HCT116 (cell line): ENCODE measurements at regions not wholly inside any gene's neighbourhood (a gene's known extent, or its start where the extent isn't known, plus 50 kb on each side); places are given as distances from the start of the nearest gene placed in this dataset.

Source experiments
- ATAC-seq: fragments of 200-7000 bp; cut with Tn5 transposase; 2 replicates; pipeline ENCODE4 v1.9.1; 2020; ENCODE audit warnings: mild to moderate bottlenecking, moderate library complexity
- BruUV-seq: library from RNA; stranded (reverse); fragments of 400-500 nt; replicated peaks from 2 replicates; lab custom pipeline; 2021; lab: Mats Ljungman, UMichigan
- CTCF ChIA-PET: fragments of 300-600 bp; sonication (Branson Sonifier 250); formaldehyde crosslinking; loops from one replicate; lab custom pipeline; 2021; ENCODE audit warnings: antibody characterized with exemption; lab: Charles Lee
- POLR2A ChIA-PET: fragments of 300-600, 350-600 bp; sonication (Branson Sonifier 250); formaldehyde crosslinking; loops from one replicate; lab custom pipeline; 2021; ENCODE audit warnings: antibody characterized with exemption; lab: Charles Lee
- RAD21 ChIA-PET, 2 experiments: fragments of 300-600 bp; sonication (Branson Sonifier 250); formaldehyde crosslinking; loops; one replicate each; lab custom pipeline; 2023; ENCODE audit warnings: low total read pairs in 2 of 2; ENCODE audit not compliant: uncharacterized antibody in 2 of 2, unreplicated experiment in 2 of 2, low non-redundant PET in 1 of 2; lab: Charles Lee
- DNase-seq: peaks from one replicate; pipeline ENCODE4 v3.0.0-alpha.2; 2010; ENCODE audit warnings: low read depth, low spot score
- H2AFZ ChIP-seq: fragments of 200-600 bp; shearing (Covaris generic), sonication (generic); 2 replicates; pipeline ENCODE4 v1.6.1; 2017; ENCODE audit warnings: low read depth, mixed run types, mixed read lengths, antibody characterized with exemption, low read length; ENCODE audit not compliant: poor library complexity, severe bottlenecking
- H3K27ac ChIP-seq: 2 replicates; pipeline ENCODE4 v1.5.1; 2012; ENCODE audit warnings: low read depth, low read length
- H3K27me3 ChIP-seq: fragments of 200-600 bp; sonication (generic); 2 replicates; pipeline ENCODE4 v1.6.1; 2016; ENCODE audit warnings: mixed run types, low read length, mixed read lengths; ENCODE audit not compliant: insufficient read depth
- H3K36me3 ChIP-seq, 2 experiments: fragments of 200-500 bp in 1 of 2; fragments of 200-600 bp in 1 of 2; sonication (Bioruptor generic) in 1 of 2; sonication (generic) in 1 of 2; 2 replicates each; pipeline versions ENCODE4 v1.5.1 to v1.6.1; 2014 to 2016; ENCODE audit warnings: low read length in 2 of 2, inconsistent platforms in 1 of 2, mixed read lengths in 1 of 2, mixed run types in 1 of 2; ENCODE audit not compliant: insufficient read depth in 2 of 2, control insufficient read depth in 1 of 2
- H3K4me1 ChIP-seq, 2 experiments: fragments of 200-600 bp in 1 of 2; sonication (generic) in 1 of 2; 2 replicates each; pipeline versions ENCODE4 v1.5.1 to v1.6.1; 2012 to 2017; ENCODE audit warnings: low read length in 2 of 2, inconsistent platforms in 1 of 2, mild to moderate bottlenecking in 1 of 2, mixed read lengths in 1 of 2, mixed run types in 1 of 2, moderate library complexity in 1 of 2; ENCODE audit not compliant: insufficient read depth in 2 of 2, control insufficient read depth in 1 of 2
- H3K4me2 ChIP-seq: fragments of 200-600 bp; sonication (generic); 2 replicates; pipeline ENCODE4 v1.6.1; 2017; ENCODE audit warnings: mixed run types, low read length, mixed read lengths
- H3K4me3 ChIP-seq, 2 experiments: fragments of 200-600 bp in 1 of 2; sonication (generic) in 1 of 2; replicated peaks in 1 of 2; 2 replicates each; pipeline ENCODE4 v1.5.1; 2011 to 2016; ENCODE audit warnings: low read length in 2 of 2, control low read depth in 1 of 2, low read depth in 1 of 2, mild to moderate bottlenecking in 1 of 2, mixed read lengths in 1 of 2, mixed run types in 1 of 2
- H3K79me2 ChIP-seq: fragments of 200-600 bp; sonication (generic); 2 replicates; pipeline ENCODE4 v1.6.1; 2017; ENCODE audit warnings: mild to moderate bottlenecking, mixed run types, low read length, moderate library complexity, mixed read lengths; ENCODE audit not compliant: insufficient read depth
- H3K9ac ChIP-seq: fragments of 200-600 bp; sonication (generic); 2 replicates; pipeline ENCODE4 v1.6.1; 2016; ENCODE audit warnings: low read length, mixed read lengths
- H3K9me2 ChIP-seq: fragments of 200-600 bp; sonication (generic), shearing (Covaris generic); 2 replicates; pipeline ENCODE4 v1.6.1; 2017; ENCODE audit warnings: mixed run types, mild to moderate bottlenecking, moderate library complexity; ENCODE audit not compliant: insufficient read depth
- H3K9me3 ChIP-seq, 2 experiments: fragments of 200-500 bp in 1 of 2; fragments of 200-600 bp in 1 of 2; sonication (Bioruptor generic) in 1 of 2; sonication (generic) in 1 of 2; 2 replicates each; pipeline ENCODE4 v1.6.1; 2014 to 2017; ENCODE audit warnings: low read length in 2 of 2, mixed read lengths in 2 of 2, inconsistent platforms in 1 of 2, low read depth in 1 of 2, mild to moderate bottlenecking in 1 of 2, mixed run types in 1 of 2, moderate library complexity in 1 of 2; ENCODE audit not compliant: control insufficient read depth in 1 of 2, insufficient read depth in 1 of 2
- H4K20me1 ChIP-seq: fragments of 200-600 bp; sonication (generic), shearing (Covaris generic); 2 replicates; pipeline ENCODE4 v1.6.1; 2017; ENCODE audit warnings: mixed run types, mild to moderate bottlenecking, moderate library complexity; ENCODE audit not compliant: insufficient read depth
- CBX3 ChIP-seq: IDR thresholded peaks from 2 replicates; pipeline ENCODE4 v1.6.1; 2012; ENCODE audit warnings: low read depth
- CEBPB ChIP-seq: IDR thresholded peaks from 2 replicates; pipeline ENCODE4 v1.6.1; 2012; ENCODE audit warnings: low read depth
- EGR1 ChIP-seq: IDR thresholded peaks from 2 replicates; pipeline ENCODE4 v1.6.1; 2012; ENCODE audit warnings: low read depth
- ELF1 ChIP-seq: IDR thresholded peaks from 2 replicates; pipeline ENCODE4 v1.6.1; 2012; ENCODE audit warnings: low read depth, borderline replicate concordance
- EZH2 ChIP-seq: fragments of 200-600 bp; sonication (generic); IDR thresholded peaks from 2 replicates; pipeline ENCODE4 v1.6.1; 2017; ENCODE audit warnings: antibody characterized with exemption, mixed run types
- JUND ChIP-seq: IDR thresholded peaks from 2 replicates; pipeline ENCODE4 v1.6.1; 2012
- POLR2A ChIP-seq: IDR thresholded peaks from 2 replicates; pipeline ENCODE4 v1.7.0; 2011; ENCODE audit warnings: borderline replicate concordance; ENCODE audit not compliant: insufficient read depth, insufficient read length; ENCODE audit errors: extremely low read depth
- POLR2AphosphoS5 ChIP-seq: IDR thresholded peaks from 2 replicates; pipeline ENCODE4 v1.6.1; 2011; ENCODE audit warnings: mild to moderate bottlenecking, low read depth, low read length, moderate library complexity
- RAD21 ChIP-seq: IDR thresholded peaks from 2 replicates; pipeline ENCODE4 v1.6.1; 2012; ENCODE audit warnings: low read depth, mild to moderate bottlenecking
- SP1 ChIP-seq: IDR thresholded peaks from 2 replicates; pipeline ENCODE4 v1.6.1; 2012; ENCODE audit warnings: low read depth
- SRF ChIP-seq: IDR thresholded peaks from 2 replicates; pipeline ENCODE4 v1.6.1; 2012; ENCODE audit warnings: low read depth
- TCF7L2 ChIP-seq: IDR thresholded peaks from 2 replicates; pipeline ENCODE4 v1.7.0; 2011; ENCODE audit warnings: borderline replicate concordance, inconsistent platforms; ENCODE audit not compliant: insufficient read depth, insufficient read length; ENCODE audit errors: extremely low read depth
- YY1 ChIP-seq: IDR thresholded peaks from 2 replicates; pipeline ENCODE4 v1.6.1; 2011; ENCODE audit warnings: low read length, low read depth, moderate library complexity, mild to moderate bottlenecking; ENCODE audit not compliant: insufficient replicate concordance; ENCODE audit errors: extremely low read depth
- ZFX ChIP-seq: fragments of 450-650 bp; IDR thresholded peaks from 2 replicates; pipeline ENCODE4 v1.6.1; 2017
- intact Hi-C: fragments of 100-400 bp; cut with micrococcal nuclease; formaldehyde crosslinking; loops from 2 replicates; pipeline ENCODE4 v1.10.0; 2022
- TF ChIP-seq, protein P1 (sequence below): IDR thresholded peaks from 2 replicates; pipeline ENCODE4 v1.6.1; 2012; ENCODE audit warnings: low read depth
- TF ChIP-seq, protein P2 (sequence below): IDR thresholded peaks from 2 replicates; pipeline ENCODE4 v1.6.1; 2012
- TF ChIP-seq, protein P3 (sequence below), 3 experiments: fragments of 200-600 bp in 1 of 3; sonication (generic) in 1 of 3; IDR thresholded peaks in 2 of 3; conservative IDR thresholded peaks in 1 of 3; 2 replicates each; pipeline ENCODE4 v1.5.1; 2012 to 2017; ENCODE audit warnings: low read depth in 2 of 3, low read length in 2 of 3, antibody characterized with exemption in 1 of 3, borderline replicate concordance in 1 of 3, control low read depth in 1 of 3, mild to moderate bottlenecking in 1 of 3, mixed read lengths in 1 of 3, mixed run types in 1 of 3, moderate library complexity in 1 of 3; ENCODE audit not compliant: insufficient read depth in 1 of 3

DNA sequence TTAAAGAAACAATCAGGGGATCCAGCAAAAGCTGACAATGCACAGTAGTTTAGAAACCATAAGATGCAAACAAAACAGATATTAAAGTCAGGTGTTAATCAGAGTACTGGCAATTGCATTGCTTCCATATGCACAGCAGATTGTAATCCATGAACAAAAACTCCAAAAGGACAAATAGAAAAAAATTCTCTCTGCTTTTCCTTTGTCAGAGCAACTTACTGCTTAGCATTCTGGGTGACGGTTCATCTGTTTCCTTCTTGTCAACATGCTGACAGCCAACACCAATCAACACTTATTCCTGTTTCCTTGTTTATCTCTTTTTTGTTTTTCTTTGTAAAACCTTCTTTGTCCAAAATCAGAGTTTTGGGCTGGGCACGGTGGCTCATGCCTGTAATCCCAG, 473.1 kb downstream of the XIRP2 start:
- H3K27me3 ChIP-seq, result no peaks in the 10 kb centered on the region
- CTCF ChIA-PET, result no interaction called here

DNA sequence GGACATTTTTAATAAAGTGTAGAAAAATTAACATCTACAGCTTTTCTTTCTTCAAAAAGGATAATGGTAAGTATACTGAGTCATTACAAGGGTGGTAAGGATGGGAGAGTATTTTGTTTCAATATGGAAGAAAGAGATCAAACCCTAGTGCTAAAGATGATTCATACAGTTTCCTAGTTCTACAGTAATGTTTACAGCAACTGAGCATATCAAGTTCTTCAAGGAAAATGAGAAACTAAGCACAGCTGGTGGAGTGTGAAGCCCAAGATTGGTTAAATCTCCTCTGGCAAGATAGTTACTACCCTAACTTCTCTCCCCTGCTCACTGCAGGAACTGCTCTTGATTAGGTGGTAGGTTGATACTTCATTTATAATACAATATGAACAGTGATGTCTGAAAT, 467.5 kb downstream of the XIRP2 start:
- H4K20me1 ChIP-seq, result no peaks in the 10 kb centered on the region
- ChIA-PET POLR2A (no interaction called here), CTCF (no interaction called here), RAD21 (no interaction called here)
- H3K4me3 ChIP-seq, result no peak overlapping the region
- H2AFZ ChIP-seq, result no peak overlapping the region
- DNase-seq, result no peak
- no peak overlapping the region for H3K27ac ChIP-seq
- no peaks in the 10 kb centered on the region for H3K36me3 ChIP-seq
- H3K4me1 ChIP-seq, result no peaks in the 10 kb centered on the region
- intact Hi-C loops, result no loop called here
- no peak overlapping the region for H3K9ac ChIP-seq
- H3K9me2 ChIP-seq, result no peaks in the 10 kb centered on the region
- no peaks in the 10 kb centered on the region for H3K27me3 ChIP-seq
- no peaks in the 10 kb centered on the region for H3K79me2 ChIP-seq
- ATAC-seq, result no peak
- no TSS peak for BruUV-seq
- no peak overlapping the region for H3K4me2 ChIP-seq
- 0 out of 4 replicates have a peak, but pooled peaks cover 0 to 3% of the 10 kb centered on the region in 2 experiments for H3K9me3 ChIP-seq
- no peak for TF ChIP-seq YY1
- no peak for TF ChIP-seq ZFX
- TF ChIP-seq, protein P1, sequence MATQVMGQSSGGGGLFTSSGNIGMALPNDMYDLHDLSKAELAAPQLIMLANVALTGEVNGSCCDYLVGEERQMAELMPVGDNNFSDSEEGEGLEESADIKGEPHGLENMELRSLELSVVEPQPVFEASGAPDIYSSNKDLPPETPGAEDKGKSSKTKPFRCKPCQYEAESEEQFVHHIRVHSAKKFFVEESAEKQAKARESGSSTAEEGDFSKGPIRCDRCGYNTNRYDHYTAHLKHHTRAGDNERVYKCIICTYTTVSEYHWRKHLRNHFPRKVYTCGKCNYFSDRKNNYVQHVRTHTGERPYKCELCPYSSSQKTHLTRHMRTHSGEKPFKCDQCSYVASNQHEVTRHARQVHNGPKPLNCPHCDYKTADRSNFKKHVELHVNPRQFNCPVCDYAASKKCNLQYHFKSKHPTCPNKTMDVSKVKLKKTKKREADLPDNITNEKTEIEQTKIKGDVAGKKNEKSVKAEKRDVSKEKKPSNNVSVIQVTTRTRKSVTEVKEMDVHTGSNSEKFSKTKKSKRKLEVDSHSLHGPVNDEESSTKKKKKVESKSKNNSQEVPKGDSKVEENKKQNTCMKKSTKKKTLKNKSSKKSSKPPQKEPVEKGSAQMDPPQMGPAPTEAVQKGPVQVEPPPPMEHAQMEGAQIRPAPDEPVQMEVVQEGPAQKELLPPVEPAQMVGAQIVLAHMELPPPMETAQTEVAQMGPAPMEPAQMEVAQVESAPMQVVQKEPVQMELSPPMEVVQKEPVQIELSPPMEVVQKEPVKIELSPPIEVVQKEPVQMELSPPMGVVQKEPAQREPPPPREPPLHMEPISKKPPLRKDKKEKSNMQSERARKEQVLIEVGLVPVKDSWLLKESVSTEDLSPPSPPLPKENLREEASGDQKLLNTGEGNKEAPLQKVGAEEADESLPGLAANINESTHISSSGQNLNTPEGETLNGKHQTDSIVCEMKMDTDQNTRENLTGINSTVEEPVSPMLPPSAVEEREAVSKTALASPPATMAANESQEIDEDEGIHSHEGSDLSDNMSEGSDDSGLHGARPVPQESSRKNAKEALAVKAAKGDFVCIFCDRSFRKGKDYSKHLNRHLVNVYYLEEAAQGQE, result no peak
- no peak for TF ChIP-seq EZH2
- TF ChIP-seq, protein P2, sequence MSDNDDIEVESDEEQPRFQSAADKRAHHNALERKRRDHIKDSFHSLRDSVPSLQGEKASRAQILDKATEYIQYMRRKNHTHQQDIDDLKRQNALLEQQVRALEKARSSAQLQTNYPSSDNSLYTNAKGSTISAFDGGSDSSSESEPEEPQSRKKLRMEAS, result no peak
- TF ChIP-seq CEBPB, result no peak
- TF ChIP-seq CBX3, result no peak

More for the DNA sequence above, 473.1 kb downstream of the XIRP2 start:
- DNase-seq (no peak), ATAC-seq (no peak)
- Histone ChIP-seq H3K4me1 (no peaks in the 10 kb centered on the region), H3K9ac (no peak overlapping the region), H3K9me2 (no peaks in the 10 kb centered on the region), H3K27ac (no peak overlapping the region), H3K36me3 (no peaks in the 10 kb centered on the region), H2AFZ (no peak overlapping the region), H3K9me3 (0 out of 4 replicates have a peak, but pooled peaks cover 0 to 3% of the 10 kb centered on the region in 2 experiments), H3K79me2 (no peaks in the 10 kb centered on the region), H3K4me2 (no peak overlapping the region), H4K20me1 (no peaks in the 10 kb centered on the region), H3K4me3 (no peak overlapping the region)
- TF ChIP-seq POLR2A, result no peak
- TF ChIP-seq EGR1, result no peak
- TF ChIP-seq, protein P3, sequence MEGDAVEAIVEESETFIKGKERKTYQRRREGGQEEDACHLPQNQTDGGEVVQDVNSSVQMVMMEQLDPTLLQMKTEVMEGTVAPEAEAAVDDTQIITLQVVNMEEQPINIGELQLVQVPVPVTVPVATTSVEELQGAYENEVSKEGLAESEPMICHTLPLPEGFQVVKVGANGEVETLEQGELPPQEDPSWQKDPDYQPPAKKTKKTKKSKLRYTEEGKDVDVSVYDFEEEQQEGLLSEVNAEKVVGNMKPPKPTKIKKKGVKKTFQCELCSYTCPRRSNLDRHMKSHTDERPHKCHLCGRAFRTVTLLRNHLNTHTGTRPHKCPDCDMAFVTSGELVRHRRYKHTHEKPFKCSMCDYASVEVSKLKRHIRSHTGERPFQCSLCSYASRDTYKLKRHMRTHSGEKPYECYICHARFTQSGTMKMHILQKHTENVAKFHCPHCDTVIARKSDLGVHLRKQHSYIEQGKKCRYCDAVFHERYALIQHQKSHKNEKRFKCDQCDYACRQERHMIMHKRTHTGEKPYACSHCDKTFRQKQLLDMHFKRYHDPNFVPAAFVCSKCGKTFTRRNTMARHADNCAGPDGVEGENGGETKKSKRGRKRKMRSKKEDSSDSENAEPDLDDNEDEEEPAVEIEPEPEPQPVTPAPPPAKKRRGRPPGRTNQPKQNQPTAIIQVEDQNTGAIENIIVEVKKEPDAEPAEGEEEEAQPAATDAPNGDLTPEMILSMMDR (IDR thresholded peaks at IDR 0.05 in 2 of 3, conservative IDR thresholded peaks at IDR 0.05 in 1 of 3; ENCODE audit: borderline replicate concordance in 1 of 3, insufficient read depth in 1 of 3, low read depth in 2 of 3, low read length in 2 of 3), result no peak
- TF ChIP-seq JUND, result no peak
- no peak for TF ChIP-seq RAD21
- no peak for TF ChIP-seq TCF7L2
- TF ChIP-seq SP1, result no peak
- no peak for TF ChIP-seq POLR2AphosphoS5
- TF ChIP-seq SRF, result no peak
- no peak for TF ChIP-seq ELF1
- POLR2A ChIA-PET, result no interaction called here
- RAD21 ChIA-PET, result no interaction called here
- no TSS peak for BruUV-seq
- intact Hi-C loops, result no loop called here
